GM21576 (cell line): ENCODE measurements at regions not wholly inside any gene's neighbourhood (a gene's known extent, or its start where the extent isn't known, plus 50 kb on each side); places are given as distances from the start of the nearest gene placed in this dataset.
A peak's percentile ranks its signal among the peaks of the same experiment; 100 is the strongest.
"Not testable (repeated sequence)": the region's sequence is repeated elsewhere in the genome, so short reads cannot be mapped to it uniquely, and the experiment has no call there.

Experiments used
- ATAC-seq: cut with Tn5 transposase; IDR thresholded peaks from one replicate; pipeline ENCODE4 v1.9.1; 2021; ENCODE audit warnings: mild to moderate bottlenecking, moderate library complexity; ENCODE audit not compliant: unreplicated experiment

- no peak for ATAC-seq
Observed at GRCh38 chr11:87493516-87493915, 455.8 kb downstream of the TMEM135 start.

- ATAC-seq = no peak
Observed at GRCh38 chr11:87491381-87491780, 453.6 kb downstream of the TMEM135 start.

GRCh38 chr11:87490671-87491070 lies 452.9 kb downstream of the TMEM135 start:
- ATAC-seq = no peak

- ATAC-seq = no peak
Observed at GRCh38 chr11:87484566-87484965, 446.8 kb downstream of the TMEM135 start.

GRCh38 chr11:87477321-87477720 lies 439.6 kb downstream of the TMEM135 start:
- ATAC-seq = no peak

DNA sequence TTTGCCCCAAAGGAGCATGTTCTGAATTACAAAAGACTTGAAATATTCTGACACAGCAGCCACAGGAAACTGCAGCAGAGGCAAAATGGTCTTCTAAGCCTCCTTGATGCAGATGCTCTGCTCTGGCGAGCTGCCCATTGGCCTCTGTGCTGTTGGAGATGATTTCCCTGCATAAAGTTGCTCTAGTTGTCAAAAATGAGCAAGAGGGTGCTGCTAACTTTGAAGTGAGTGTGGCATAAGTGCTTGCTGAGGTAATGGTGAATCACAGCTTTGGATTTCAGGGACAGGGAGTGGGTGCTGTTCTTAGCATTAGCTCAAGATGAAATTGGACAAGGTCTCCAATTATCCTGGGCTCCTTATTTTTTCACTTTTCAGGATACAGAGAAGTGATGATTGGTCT lies 435.4 kb downstream of the TMEM135 start:
- no peak for ATAC-seq

- ATAC-seq = no peak
Observed at GRCh38 chr11:87466223-87466622, 428.5 kb downstream of the TMEM135 start.

GRCh38 chr11:87465716-87466115 lies 428.0 kb downstream of the TMEM135 start:
- ATAC-seq = no peak

- peak; percentile 58 for ATAC-seq
Observed at GRCh38 chr11:87463486-87464102, 425.9 kb downstream of the TMEM135 start.

GRCh38 chr11:87462171-87462570 lies 424.4 kb downstream of the TMEM135 start:
- ATAC-seq = no peak

- no peak for ATAC-seq
Observed at GRCh38 chr11:87460842-87461637, 423.3 kb downstream of the TMEM135 start.

- ATAC-seq = no peak
Observed at GRCh38 chr11:87460279-87460678, 422.5 kb downstream of the TMEM135 start.

GRCh38 chr11:87459351-87459750 lies 421.6 kb downstream of the TMEM135 start:
- ATAC-seq = no peak

DNA sequence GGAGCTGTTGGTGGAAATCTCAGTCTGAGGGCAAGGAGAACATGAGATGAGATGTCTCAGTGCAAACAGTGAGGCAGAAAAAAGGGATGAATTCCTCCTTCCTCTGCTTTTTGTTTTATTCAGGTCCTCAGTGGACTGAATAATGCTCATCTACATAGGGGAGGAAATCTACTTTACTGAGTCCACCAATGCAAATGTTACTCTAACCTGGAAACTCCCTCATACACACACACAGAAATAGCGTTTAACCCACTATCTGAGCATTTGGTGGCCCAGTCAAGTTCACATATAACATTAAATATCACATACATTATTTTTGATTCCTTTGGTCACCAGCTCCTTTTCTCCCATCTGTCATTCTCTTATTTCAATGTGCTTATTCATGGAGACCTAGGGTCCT lies 418.8 kb downstream of the TMEM135 start:
- ATAC-seq = no peak

- no peak for ATAC-seq
Observed at GRCh38 chr11:87455180-87455579, 417.4 kb downstream of the TMEM135 start.

GRCh38 chr11:87454241-87454640 lies 416.5 kb downstream of the TMEM135 start:
- ATAC-seq = peak; percentile 91

DNA sequence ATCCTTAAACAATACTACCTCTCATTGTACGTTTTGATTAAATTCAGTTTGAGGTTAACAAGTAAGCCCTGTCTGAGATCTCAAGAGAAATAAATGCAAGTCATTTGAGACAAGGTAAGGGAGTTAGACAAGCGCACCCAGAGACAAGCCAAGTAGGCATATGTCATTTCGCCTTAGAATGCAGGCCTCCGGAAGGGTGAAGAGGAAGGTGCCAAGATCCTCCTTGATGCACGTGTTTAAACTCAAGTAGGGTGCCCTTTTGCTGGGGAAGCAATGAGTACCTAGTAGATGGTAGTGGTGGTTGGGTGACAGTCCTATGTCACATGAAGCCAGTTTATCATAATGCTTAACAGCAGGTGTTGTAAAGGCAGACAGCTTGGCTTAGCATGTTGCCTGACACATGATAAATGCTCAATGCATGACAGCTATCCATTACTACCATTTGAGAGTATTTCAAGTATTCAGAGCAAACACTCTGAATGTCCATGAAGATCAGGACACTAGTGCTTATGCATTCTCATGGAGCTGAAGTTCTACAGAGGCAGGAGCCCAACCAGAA lies 415.9 kb downstream of the TMEM135 start:
- ATAC-seq = no peak

GRCh38 chr11:87452025-87452424 lies 414.3 kb downstream of the TMEM135 start:
- not testable (repeated sequence) for ATAC-seq

- ATAC-seq = no peak
Observed at GRCh38 chr11:87451395-87451794, 413.7 kb downstream of the TMEM135 start.

DNA sequence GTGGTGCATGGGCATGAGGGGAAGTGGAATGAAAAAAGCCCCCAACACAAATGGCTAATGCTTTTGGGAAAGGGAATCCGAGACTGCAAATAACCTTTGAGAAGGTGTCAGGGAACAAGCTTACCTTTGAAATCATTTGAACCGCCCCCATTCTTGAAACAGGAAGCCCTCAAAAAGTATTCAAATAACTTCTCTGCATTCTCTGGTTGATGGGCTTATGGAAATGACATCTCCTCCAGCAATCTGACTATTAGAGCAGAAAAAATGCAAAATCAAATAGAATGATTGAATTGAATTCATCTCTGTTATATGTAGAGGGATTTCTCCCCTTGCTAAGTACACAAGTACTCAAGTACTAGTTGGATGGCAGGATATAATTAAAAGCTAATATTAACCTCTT lies 409.9 kb downstream of the TMEM135 start:
- no peak for ATAC-seq

- ATAC-seq = no peak
Observed at GRCh38 chr11:87444993-87445392, 407.3 kb downstream of the TMEM135 start.

- ATAC-seq = no peak
Observed at GRCh38 chr11:87443707-87444106, 406.0 kb downstream of the TMEM135 start.
